Thyroid gland (tissue), 4 donors: ENCODE measurements at regions not wholly inside any gene's neighbourhood (a gene's known extent, or its start where the extent isn't known, plus 50 kb on each side); places are given as distances from the start of the nearest gene placed in this dataset.

Experiments used
- CTCF ChIP-seq, 6 experiments: fragments of 200-600 bp in 3 of 6; fragments of 450-650 bp in 3 of 6; sonication (generic) in 3 of 6; IDR thresholded peaks; one replicate each; pipeline ENCODE4 v1.5.1; 2016 to 2019; ENCODE audit warnings: antibody characterized with exemption in 6 of 6, mild to moderate bottlenecking in 2 of 6, inconsistent platforms in 1 of 6, moderate library complexity in 1 of 6
- POLR2A ChIP-seq, 2 donors: fragments of 450-650 bp; IDR thresholded peaks; one replicate each; pipeline ENCODE4 v1.6.1; 2017; ENCODE audit warnings: antibody characterized with exemption in 2 of 2, mild to moderate bottlenecking in 2 of 2, moderate library complexity in 1 of 2

DNA sequence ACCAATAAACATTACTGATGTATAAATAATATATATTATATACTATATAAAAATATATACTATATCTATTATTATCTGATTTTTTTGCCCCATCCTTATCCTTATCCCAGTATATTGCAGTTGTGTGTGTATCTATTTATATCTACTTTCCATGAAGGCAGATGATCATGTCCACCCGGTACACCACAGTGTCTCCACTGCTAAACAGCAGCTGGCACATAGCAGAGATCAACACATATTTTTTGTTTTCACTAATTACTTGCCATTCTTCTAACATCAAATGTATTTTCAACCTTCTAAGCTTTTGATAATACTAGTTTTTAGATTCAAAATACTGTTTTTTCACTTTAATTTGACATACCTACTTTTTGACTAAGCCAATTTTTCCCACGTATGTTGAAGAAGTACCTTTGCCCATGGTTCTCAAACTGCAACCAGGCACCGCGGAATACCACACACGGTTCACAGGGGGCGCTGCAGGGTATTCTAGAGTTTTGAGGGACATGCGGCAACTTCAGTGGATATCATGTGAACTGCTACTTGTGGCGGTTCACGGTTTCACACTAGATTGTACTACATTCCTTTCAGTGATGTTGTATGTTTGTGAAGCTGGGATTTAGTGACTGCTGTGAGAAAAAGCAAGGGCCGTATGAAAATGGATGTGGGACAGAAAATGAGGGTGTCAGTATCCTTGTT, 182.5 kb upstream of the NPY2R start:
- TF ChIP-seq CTCF (IDR thresholded peaks at IDR 0.05), result peak in 5 of 6 experiments; percentile 6 to 53 (median 28)
- no peak for TF ChIP-seq POLR2A (IDR thresholded peaks at IDR 0.05)
